HCT116 (cell line): ENCODE measurements at regions not wholly inside any gene's neighbourhood (a gene's known extent, or its start where the extent isn't known, plus 50 kb on each side); places are given as distances from the start of the nearest gene placed in this dataset.

Experiments
- CTCF ChIP-seq, 3 experiments: fragments of 200-600 bp in 1 of 3; sonication (generic) in 1 of 3; IDR thresholded peaks in 2 of 3; conservative IDR thresholded peaks in 1 of 3; 2 replicates each; pipeline ENCODE4 v1.5.1; 2012 to 2017; ENCODE audit warnings: low read depth in 2 of 3, low read length in 2 of 3, antibody characterized with exemption in 1 of 3, borderline replicate concordance in 1 of 3, control low read depth in 1 of 3, mild to moderate bottlenecking in 1 of 3, mixed read lengths in 1 of 3, mixed run types in 1 of 3, moderate library complexity in 1 of 3; ENCODE audit not compliant: insufficient read depth in 1 of 3
- ELF1 ChIP-seq: IDR thresholded peaks from 2 replicates; pipeline ENCODE4 v1.6.1; 2012; ENCODE audit warnings: low read depth, borderline replicate concordance
- EZH2phosphoT487 ChIP-seq: fragments of 200-600 bp; IDR thresholded peaks from 2 replicates; pipeline ENCODE4 v1.6.1; 2018; ENCODE audit warnings: antibody characterized with exemption, borderline replicate concordance
- FOSL1 ChIP-seq: IDR thresholded peaks from 2 replicates; pipeline ENCODE4 v1.6.1; 2012; ENCODE audit warnings: low read depth
- MAX ChIP-seq: IDR thresholded peaks from 2 replicates; pipeline ENCODE4 v1.6.1; 2012
- POLR2A ChIP-seq: IDR thresholded peaks from 2 replicates; pipeline ENCODE4 v1.7.0; 2011; ENCODE audit warnings: borderline replicate concordance; ENCODE audit not compliant: insufficient read depth, insufficient read length; ENCODE audit errors: extremely low read depth
- SRF ChIP-seq: IDR thresholded peaks from 2 replicates; pipeline ENCODE4 v1.6.1; 2012; ENCODE audit warnings: low read depth
- TCF7L2 ChIP-seq: IDR thresholded peaks from 2 replicates; pipeline ENCODE4 v1.7.0; 2011; ENCODE audit warnings: borderline replicate concordance, inconsistent platforms; ENCODE audit not compliant: insufficient read depth, insufficient read length; ENCODE audit errors: extremely low read depth

DNA sequence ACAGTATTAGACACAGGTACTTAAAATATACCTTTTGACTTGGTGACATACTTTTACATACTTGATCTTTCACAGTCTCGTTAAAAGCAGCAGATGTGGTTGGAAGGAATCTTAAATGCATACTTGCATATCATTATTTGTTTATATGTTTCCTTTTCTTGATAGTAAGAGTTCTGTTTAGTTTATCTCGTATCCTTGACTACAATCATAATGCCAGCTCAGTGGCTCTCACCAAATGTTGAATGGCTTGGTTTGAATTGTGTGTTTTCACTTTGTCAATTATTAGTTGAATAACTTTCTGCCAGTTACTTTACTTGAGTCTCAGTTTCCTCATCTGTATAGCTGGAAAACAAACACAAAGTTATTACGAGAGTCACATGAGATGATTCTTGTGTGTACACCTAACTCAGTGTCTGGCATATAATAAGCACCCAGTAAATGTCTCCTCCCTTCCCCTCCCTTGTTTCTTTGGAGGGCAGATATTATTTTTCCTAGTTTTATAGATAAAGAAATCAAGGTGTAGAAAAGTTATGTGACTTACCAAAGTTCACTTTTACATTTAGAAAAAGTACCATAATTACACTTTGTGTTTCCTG, 131.6 kb upstream of the IVNS1ABP start:
- TF ChIP-seq TCF7L2 (no peak), FOSL1 (no peak), POLR2A (no peak), CTCF (IDR thresholded peaks at IDR 0.05 in 2 of 3, conservative IDR thresholded peaks at IDR 0.05 in 1 of 3; ENCODE audit: borderline replicate concordance in 1 of 3, insufficient read depth in 1 of 3, low read depth in 2 of 3, low read length in 2 of 3) (no peak), MAX (no peak), EZH2phosphoT487 (no peak), SRF (no peak), ELF1 (no peak)
